ENCODE measurements at regions not wholly inside any gene's neighbourhood (a gene's known extent, or its start where the extent isn't known, plus 50 kb on each side); places are given as distances from the start of the nearest gene placed in this dataset.

DNA sequence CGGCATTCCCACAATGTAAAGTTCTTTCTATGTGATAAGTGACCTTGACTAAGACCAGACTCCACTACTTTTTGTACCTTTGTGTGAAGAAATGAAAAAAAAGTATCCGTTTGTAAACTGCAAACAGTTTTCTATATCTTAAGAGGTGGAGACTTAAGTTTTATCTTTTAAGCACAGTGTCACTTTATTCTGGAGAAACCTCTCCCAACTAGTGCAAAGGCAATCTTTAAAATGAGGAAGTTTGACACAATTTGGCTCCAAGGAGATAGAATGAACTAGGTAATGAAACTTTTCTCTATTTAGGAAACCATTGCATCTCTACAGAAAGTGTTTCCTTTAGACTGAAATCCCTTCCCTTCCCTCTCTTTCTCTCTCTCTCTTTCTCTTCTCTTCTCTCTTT is 122.9 kb downstream of the SAMD9 start:
- TF ChIP-seq, protein P1, sequence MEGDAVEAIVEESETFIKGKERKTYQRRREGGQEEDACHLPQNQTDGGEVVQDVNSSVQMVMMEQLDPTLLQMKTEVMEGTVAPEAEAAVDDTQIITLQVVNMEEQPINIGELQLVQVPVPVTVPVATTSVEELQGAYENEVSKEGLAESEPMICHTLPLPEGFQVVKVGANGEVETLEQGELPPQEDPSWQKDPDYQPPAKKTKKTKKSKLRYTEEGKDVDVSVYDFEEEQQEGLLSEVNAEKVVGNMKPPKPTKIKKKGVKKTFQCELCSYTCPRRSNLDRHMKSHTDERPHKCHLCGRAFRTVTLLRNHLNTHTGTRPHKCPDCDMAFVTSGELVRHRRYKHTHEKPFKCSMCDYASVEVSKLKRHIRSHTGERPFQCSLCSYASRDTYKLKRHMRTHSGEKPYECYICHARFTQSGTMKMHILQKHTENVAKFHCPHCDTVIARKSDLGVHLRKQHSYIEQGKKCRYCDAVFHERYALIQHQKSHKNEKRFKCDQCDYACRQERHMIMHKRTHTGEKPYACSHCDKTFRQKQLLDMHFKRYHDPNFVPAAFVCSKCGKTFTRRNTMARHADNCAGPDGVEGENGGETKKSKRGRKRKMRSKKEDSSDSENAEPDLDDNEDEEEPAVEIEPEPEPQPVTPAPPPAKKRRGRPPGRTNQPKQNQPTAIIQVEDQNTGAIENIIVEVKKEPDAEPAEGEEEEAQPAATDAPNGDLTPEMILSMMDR (IDR thresholded peaks at IDR 0.05): no peak
- TF ChIP-seq POLR2AphosphoS5 (IDR thresholded peaks at IDR 0.05) (no peak), POLR2A (IDR thresholded peaks at IDR 0.05) (no peak)
